ENCODE measurements at regions not wholly inside any gene's neighbourhood (a gene's known extent, or its start where the extent isn't known, plus 50 kb on each side); places are given as distances from the start of the nearest gene placed in this dataset.

DNA sequence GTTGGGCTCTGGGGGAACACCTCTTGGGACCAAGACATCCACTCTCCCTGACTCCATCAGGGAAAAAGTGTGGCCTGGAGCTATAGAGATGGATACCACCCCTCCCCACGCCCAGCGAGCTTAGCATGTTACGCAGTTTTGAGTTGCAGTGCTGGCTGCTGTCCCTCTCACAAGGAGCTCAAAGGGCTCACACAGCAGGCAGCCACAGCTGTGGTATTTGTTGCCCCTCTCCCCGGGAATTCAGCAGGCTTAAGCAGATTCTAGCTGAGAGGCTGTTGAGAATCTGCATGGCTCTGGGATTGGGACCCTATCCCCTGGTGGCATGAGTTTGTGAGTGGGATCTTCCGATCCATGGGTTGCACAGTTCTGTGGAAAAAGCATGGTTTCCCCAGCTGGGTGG lies 673.1 kb upstream of the FSHR start:
- TF ChIP-seq, protein P1, sequence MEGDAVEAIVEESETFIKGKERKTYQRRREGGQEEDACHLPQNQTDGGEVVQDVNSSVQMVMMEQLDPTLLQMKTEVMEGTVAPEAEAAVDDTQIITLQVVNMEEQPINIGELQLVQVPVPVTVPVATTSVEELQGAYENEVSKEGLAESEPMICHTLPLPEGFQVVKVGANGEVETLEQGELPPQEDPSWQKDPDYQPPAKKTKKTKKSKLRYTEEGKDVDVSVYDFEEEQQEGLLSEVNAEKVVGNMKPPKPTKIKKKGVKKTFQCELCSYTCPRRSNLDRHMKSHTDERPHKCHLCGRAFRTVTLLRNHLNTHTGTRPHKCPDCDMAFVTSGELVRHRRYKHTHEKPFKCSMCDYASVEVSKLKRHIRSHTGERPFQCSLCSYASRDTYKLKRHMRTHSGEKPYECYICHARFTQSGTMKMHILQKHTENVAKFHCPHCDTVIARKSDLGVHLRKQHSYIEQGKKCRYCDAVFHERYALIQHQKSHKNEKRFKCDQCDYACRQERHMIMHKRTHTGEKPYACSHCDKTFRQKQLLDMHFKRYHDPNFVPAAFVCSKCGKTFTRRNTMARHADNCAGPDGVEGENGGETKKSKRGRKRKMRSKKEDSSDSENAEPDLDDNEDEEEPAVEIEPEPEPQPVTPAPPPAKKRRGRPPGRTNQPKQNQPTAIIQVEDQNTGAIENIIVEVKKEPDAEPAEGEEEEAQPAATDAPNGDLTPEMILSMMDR (IDR thresholded peaks at IDR 0.05) = no peak
- no peak for TF ChIP-seq POLR2A (IDR thresholded peaks at IDR 0.05)
